DMS114 treated with DMSO at 0.1 percent for 48 hours (cell line): ENCODE measurements at regions not wholly inside any gene's neighbourhood (a gene's known extent, or its start where the extent isn't known, plus 50 kb on each side); places are given as distances from the start of the nearest gene placed in this dataset.

Source experiments
- DNase-seq: peaks from one replicate; lab custom pipeline; 2025; ENCODE audit not compliant: unreplicated experiment; lab: John Stamatoyannopoulos, UW

- no peak for DNase-seq
Measured at GRCh38 chr18:26794230-26795101, 71.0 kb downstream of the AQP4 start.

- no peak for DNase-seq
Measured at GRCh38 chr18:26792661-26793060, 72.8 kb downstream of the AQP4 start.

GRCh38 chr18:26791676-26792075 is 73.8 kb downstream of the AQP4 start:
- no peak for DNase-seq

- no peak for DNase-seq
Measured at GRCh38 chr18:26784599-26784998, 80.9 kb downstream of the AQP4 start.

GRCh38 chr18:26783170-26783569 is 82.3 kb downstream of the AQP4 start:
- no peak for DNase-seq

- no peak for DNase-seq
Measured at GRCh38 chr18:26780520-26781325, 84.8 kb downstream of the AQP4 start.

- DNase-seq, result no peak
Measured at GRCh38 chr18:26778054-26778393, 87.5 kb downstream of the AQP4 start.

GRCh38 chr18:26777351-26778053 is 88.0 kb downstream of the AQP4 start:
- no peak for DNase-seq

- no peak for DNase-seq
Measured at GRCh38 chr18:26772691-26773090, 92.8 kb downstream of the AQP4 start.

- DNase-seq, result no peak
Measured at GRCh38 chr18:26771524-26771923, 94.0 kb downstream of the AQP4 start.

GRCh38 chr18:26768385-26768784 is 97.1 kb downstream of the AQP4 start:
- no peak for DNase-seq

- DNase-seq, result no peak
Measured at GRCh38 chr18:26765498-26765897, 100.0 kb downstream of the AQP4 start.

- no peak for DNase-seq
Measured at GRCh38 chr18:26764586-26764985, 100.9 kb downstream of the AQP4 start.

- DNase-seq, result no peak
Measured at GRCh38 chr18:26764177-26764576, 101.3 kb downstream of the AQP4 start.

- DNase-seq, result no peak
Measured at GRCh38 chr18:26763446-26764110, 101.9 kb downstream of the AQP4 start.

GRCh38 chr18:26757263-26758019 is 108.1 kb downstream of the AQP4 start:
- DNase-seq, result no peak

GRCh38 chr18:26756556-26756955 is 109.0 kb downstream of the AQP4 start:
- DNase-seq, result no peak

- DNase-seq, result no peak
Measured at GRCh38 chr18:26746826-26747475, 118.6 kb downstream of the AQP4 start.

- DNase-seq, result no peak
Measured at GRCh38 chr18:26746398-26746797, 119.1 kb downstream of the AQP4 start.
